ENCODE measurements at regions not wholly inside any gene's neighbourhood (a gene's known extent, or its start where the extent isn't known, plus 50 kb on each side); places are given as distances from the start of the nearest gene placed in this dataset.
"Not testable (repeated sequence)": the region's sequence is repeated elsewhere in the genome, so short reads cannot be mapped to it uniquely, and the experiment has no call there.

GRCh38 chr7:91355695-91356435 is 91.6 kb downstream of the FZD1 start:
- no peak for DNase-seq (ENCODE audit: low read depth, low spot score)

- DNase-seq (ENCODE audit: low read depth, low spot score), result no peak
Observed at GRCh38 chr7:91356915-91357314, 92.7 kb downstream of the FZD1 start.

GRCh38 chr7:91357379-91357778 is 93.1 kb downstream of the FZD1 start:
- no peak for DNase-seq (ENCODE audit: low read depth, low spot score)

- DNase-seq (ENCODE audit: low read depth, low spot score), result no peak
Observed at GRCh38 chr7:91357901-91358300, 93.7 kb downstream of the FZD1 start.

GRCh38 chr7:91358303-91358702 is 94.1 kb downstream of the FZD1 start:
- DNase-seq (ENCODE audit: low read depth, low spot score), result no peak

- not testable (repeated sequence) for DNase-seq (ENCODE audit: low read depth, low spot score)
Observed at GRCh38 chr7:91365097-91365496, 100.9 kb downstream of the FZD1 start.

GRCh38 chr7:91366091-91366490 is 101.9 kb downstream of the FZD1 start:
- no peak for DNase-seq (ENCODE audit: low read depth, low spot score)

- no peak for DNase-seq (ENCODE audit: low read depth, low spot score)
Observed at GRCh38 chr7:91367812-91368578, 103.8 kb downstream of the FZD1 start.

GRCh38 chr7:91372323-91372722 is 108.1 kb downstream of the FZD1 start:
- DNase-seq (ENCODE audit: low read depth, low spot score), result no peak

GRCh38 chr7:91373111-91373800 is 109.0 kb downstream of the FZD1 start:
- no peak for DNase-seq (ENCODE audit: low read depth, low spot score)

GRCh38 chr7:91374321-91374989 is 110.2 kb downstream of the FZD1 start:
- DNase-seq (ENCODE audit: low read depth, low spot score), result no peak

GRCh38 chr7:91375378-91375777 is 111.1 kb downstream of the FZD1 start:
- no peak for DNase-seq (ENCODE audit: low read depth, low spot score)

- no peak for DNase-seq (ENCODE audit: low read depth, low spot score)
Observed at GRCh38 chr7:91378131-91378530, 113.9 kb downstream of the FZD1 start.

- DNase-seq (ENCODE audit: low read depth, low spot score), result no peak
Observed at GRCh38 chr7:91379236-91379635, 115.0 kb downstream of the FZD1 start.

GRCh38 chr7:91379991-91380390 is 115.8 kb downstream of the FZD1 start:
- DNase-seq (ENCODE audit: low read depth, low spot score), result no peak

GRCh38 chr7:91383053-91383904 is 119.0 kb downstream of the FZD1 start:
- no peak for DNase-seq (ENCODE audit: low read depth, low spot score)

- no peak for DNase-seq (ENCODE audit: low read depth, low spot score)
Observed at GRCh38 chr7:91383905-91384274, 119.7 kb downstream of the FZD1 start.

GRCh38 chr7:91394757-91395156 is 130.5 kb downstream of the FZD1 start:
- not testable (repeated sequence) for DNase-seq (ENCODE audit: low read depth, low spot score)

GRCh38 chr7:91395313-91395712 is 131.1 kb downstream of the FZD1 start:
- not testable (repeated sequence) for DNase-seq (ENCODE audit: low read depth, low spot score)

- no peak for DNase-seq (ENCODE audit: low read depth, low spot score)
Observed at GRCh38 chr7:91397096-91397495, 132.9 kb downstream of the FZD1 start.

- no peak for DNase-seq (ENCODE audit: low read depth, low spot score)
Observed at GRCh38 chr7:91397612-91398011, 133.4 kb downstream of the FZD1 start.

Data from pulmonary artery endothelial cell (primary cell).